Tibial nerve (tissue), 4 donors: ENCODE measurements at regions not wholly inside any gene's neighbourhood (a gene's known extent, or its start where the extent isn't known, plus 50 kb on each side); places are given as distances from the start of the nearest gene placed in this dataset. TPM values are rescaled to one million over a fixed set of nuclear protein-coding genes. Genes with fewer than 3 reads are reported as not detected.

ENCODE experiments used
- DNase-seq, 2 donors: peaks; one replicate each; pipeline ENCODE4 v3.0.0-alpha.2; 2019; ENCODE audit warnings: low spot score in 2 of 2
- H3K27ac ChIP-seq, 4 donors: fragments of 200-600 bp; sonication (generic) in 3 of 4; one replicate each; pipeline ENCODE4 v1.5.1; 2017 to 2019; ENCODE audit warnings: mild to moderate bottlenecking in 1 of 4
- H3K27me3 ChIP-seq, 2 donors: fragments of 200-600 bp; sonication (generic) in 1 of 2; one replicate each; pipeline versions ENCODE4 v1.5.1 to v1.6.0; 2017 to 2019
- H3K36me3 ChIP-seq, 3 donors: fragments of 200-600 bp; sonication (generic); one replicate each; pipeline ENCODE4 v1.5.1; 2018 to 2019
- H3K4me1 ChIP-seq, 4 donors: fragments of 200-600 bp; sonication (generic) in 3 of 4; one replicate each; pipeline ENCODE4 v1.5.1; 2017 to 2019
- H3K4me3 ChIP-seq, 4 donors: fragments of 200-600 bp; sonication (generic) in 3 of 4; one replicate each; pipeline ENCODE4 v1.5.1; 2017 to 2019; ENCODE audit warnings: mild to moderate bottlenecking in 1 of 4, moderate library complexity in 1 of 4
- H3K9me3 ChIP-seq, 4 donors: fragments of 200-600 bp; sonication (generic) in 3 of 4; one replicate each; pipeline ENCODE4 v1.5.1; 2017 to 2019
- EP300 ChIP-seq, 2 donors: sonication (generic); formaldehyde crosslinking; IDR thresholded peaks; one replicate each; pipeline ENCODE4 v1.6.1; 2017; ENCODE audit warnings: antibody characterized with exemption in 2 of 2, mild to moderate bottlenecking in 1 of 2
- POLR2A ChIP-seq, 2 donors: fragments of 450-650 bp; IDR thresholded peaks; one replicate each; pipeline ENCODE4 v1.6.1; 2017; ENCODE audit warnings: antibody characterized with exemption in 2 of 2, mild to moderate bottlenecking in 2 of 2, moderate library complexity in 2 of 2
- WGBS, 2 donors: methylation state at CpG; one replicate each; pipeline ENCODE4 v1.1.5; 2018; 5-methylcytosine and 5-hydroxymethylcytosine counted together
- small RNA-seq: library from RNA; depleted of rRNA; stranded (forward); fragments of <200 nt; gene quantifications from one replicate; pipeline ENCODE3, GENCODE V24; 2016
- TF ChIP-seq, protein P1 (sequence below), 5 experiments: fragments of 200-600 bp in 3 of 5; fragments of 450-650 bp in 2 of 5; sonication (generic) in 3 of 5; IDR thresholded peaks; one replicate each; pipeline ENCODE4 v1.5.1; 2016 to 2019; ENCODE audit warnings: antibody characterized with exemption in 5 of 5, mild to moderate bottlenecking in 3 of 5, moderate library complexity in 2 of 5

DNA sequence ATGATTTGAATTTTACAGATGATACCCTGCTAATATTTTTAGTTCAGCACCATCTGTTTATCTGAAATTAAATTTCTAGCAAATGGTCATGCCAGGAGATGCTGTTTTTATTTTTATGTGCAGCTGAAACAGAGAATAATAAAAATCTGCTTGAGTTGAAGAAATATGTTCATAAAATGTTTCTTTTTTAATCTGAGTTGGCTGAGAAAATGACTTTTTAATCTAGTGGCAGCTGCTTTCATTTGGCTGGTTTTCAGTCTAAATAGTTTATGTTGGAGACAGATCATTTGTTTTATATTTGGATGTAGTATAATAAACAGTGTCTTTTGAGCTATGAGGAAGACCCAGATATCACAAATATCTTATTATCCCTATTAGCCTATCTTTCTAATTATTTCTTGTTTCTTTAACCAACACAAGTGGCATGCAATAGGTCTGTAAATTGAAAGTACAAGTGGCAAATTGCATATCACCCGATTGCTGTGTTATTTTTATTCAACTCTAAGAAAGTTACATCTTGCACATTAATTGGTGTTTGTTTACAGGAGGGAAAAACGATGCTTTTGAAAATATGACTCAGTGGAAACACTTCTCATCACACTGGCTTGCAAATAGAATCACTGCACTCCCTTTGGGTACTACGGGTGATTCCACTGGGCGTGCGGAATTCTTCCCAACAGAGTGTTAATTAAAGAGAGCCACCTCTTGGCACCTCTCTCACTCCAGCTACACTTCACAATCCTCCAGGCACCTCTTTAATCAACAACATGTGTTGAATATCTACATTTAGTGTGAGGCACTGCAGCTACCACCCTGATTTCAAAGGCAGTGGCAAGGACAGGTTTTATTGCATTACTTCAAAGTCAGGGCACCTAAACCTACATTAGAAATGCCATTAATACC is 51.7 kb upstream of the AP1S2 start:
- DNase-seq: no peak
- H3K36me3 ChIP-seq: no peaks in the 10 kb centered on the region
- peaks cover 0 to 15% (median 0%) of the 10 kb centered on the region in 4 donors for H3K4me1 ChIP-seq
- no peaks in the 10 kb centered on the region for H3K9me3 ChIP-seq
- no peak overlapping the region for H3K4me3 ChIP-seq
- TF ChIP-seq POLR2A (IDR thresholded peaks at IDR 0.05) (no peak), EP300 (IDR thresholded peaks at IDR 0.05) (no peak)
- TF ChIP-seq, protein P1, sequence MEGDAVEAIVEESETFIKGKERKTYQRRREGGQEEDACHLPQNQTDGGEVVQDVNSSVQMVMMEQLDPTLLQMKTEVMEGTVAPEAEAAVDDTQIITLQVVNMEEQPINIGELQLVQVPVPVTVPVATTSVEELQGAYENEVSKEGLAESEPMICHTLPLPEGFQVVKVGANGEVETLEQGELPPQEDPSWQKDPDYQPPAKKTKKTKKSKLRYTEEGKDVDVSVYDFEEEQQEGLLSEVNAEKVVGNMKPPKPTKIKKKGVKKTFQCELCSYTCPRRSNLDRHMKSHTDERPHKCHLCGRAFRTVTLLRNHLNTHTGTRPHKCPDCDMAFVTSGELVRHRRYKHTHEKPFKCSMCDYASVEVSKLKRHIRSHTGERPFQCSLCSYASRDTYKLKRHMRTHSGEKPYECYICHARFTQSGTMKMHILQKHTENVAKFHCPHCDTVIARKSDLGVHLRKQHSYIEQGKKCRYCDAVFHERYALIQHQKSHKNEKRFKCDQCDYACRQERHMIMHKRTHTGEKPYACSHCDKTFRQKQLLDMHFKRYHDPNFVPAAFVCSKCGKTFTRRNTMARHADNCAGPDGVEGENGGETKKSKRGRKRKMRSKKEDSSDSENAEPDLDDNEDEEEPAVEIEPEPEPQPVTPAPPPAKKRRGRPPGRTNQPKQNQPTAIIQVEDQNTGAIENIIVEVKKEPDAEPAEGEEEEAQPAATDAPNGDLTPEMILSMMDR (IDR thresholded peaks at IDR 0.05): no peak
- WGBS, 2 donors: 64 to 70% methylated on average over 5 of the region's 5 CpGs
- no peak overlapping the region for H3K27ac ChIP-seq
- no peaks in the 10 kb centered on the region for H3K27me3 ChIP-seq

Small RNAs in the stretch of these regions (small RNA-seq; reads per million reads assigned to genes)
- gene RNU5F-7P: not detected
